Esophagus muscularis mucosa (tissue), 4 donors: ENCODE measurements at regions not wholly inside any gene's neighbourhood (a gene's known extent, or its start where the extent isn't known, plus 50 kb on each side); places are given as distances from the start of the nearest gene placed in this dataset.

ENCODE experiments used
- CTCF ChIP-seq, 3 experiments: fragments of 200-600 bp in 2 of 3; fragments of 450-650 bp in 1 of 3; sonication (generic) in 2 of 3; IDR thresholded peaks; one replicate each; pipeline ENCODE4 v1.5.1; 2017 to 2019; ENCODE audit warnings: antibody characterized with exemption in 3 of 3, mild to moderate bottlenecking in 2 of 3, moderate library complexity in 1 of 3
- EP300 ChIP-seq: sonication (generic); formaldehyde crosslinking; IDR thresholded peaks from one replicate; pipeline ENCODE4 v1.6.1; 2017; ENCODE audit warnings: antibody characterized with exemption
- POLR2A ChIP-seq: fragments of 450-650 bp; IDR thresholded peaks from one replicate; pipeline ENCODE4 v1.6.1; 2017; ENCODE audit warnings: antibody characterized with exemption, moderate library complexity, mild to moderate bottlenecking, low read depth

GRCh38 chr10:53006663-53007526 is 234.3 kb upstream of the MBL2 start:
- no peak for TF ChIP-seq CTCF (IDR thresholded peaks at IDR 0.05)
- TF ChIP-seq EP300, result no peak
- TF ChIP-seq POLR2A, result no peak
